CD4-positive, alpha-beta T cell (primary cell): ENCODE measurements at regions not wholly inside any gene's neighbourhood (a gene's known extent, or its start where the extent isn't known, plus 50 kb on each side); places are given as distances from the start of the nearest gene placed in this dataset.

Experiments
- ATAC-seq: fragments of 200-7000 bp; cut with Tn5 transposase; one replicate; pipeline ENCODE4 v1.10.0; 2022; ENCODE audit warnings: mild to moderate bottlenecking; ENCODE audit not compliant: poor library complexity
- CTCF ChIA-PET: fragments of 350-600 bp; sonication (Branson Sonifier 250); formaldehyde crosslinking; loops from one replicate; lab custom pipeline; 2021; ENCODE audit warnings: antibody characterized with exemption, inconsistent platforms; lab: Charles Lee
- POLR2A ChIA-PET: fragments of 350-600 bp; sonication (Branson Sonifier 250); formaldehyde crosslinking; loops from one replicate; lab custom pipeline; 2021; ENCODE audit warnings: antibody characterized with exemption, inconsistent platforms; lab: Charles Lee
- DNase-seq, 14 experiments: peaks; one replicate each; pipeline ENCODE4 v3.0.0-alpha.2; 2013 to 2020; ENCODE audit warnings: mixed read lengths in 2 of 14
- H3K27ac ChIP-seq, 2 donors: one replicate each; pipeline versions ENCODE4 v1.5.1 to v1.7.0; 2013; ENCODE audit warnings: low read length in 2 of 2, low read depth in 1 of 2, mild to moderate bottlenecking in 1 of 2
- H3K27me3 ChIP-seq, 2 experiments: 1 replicate in 1 of 2; 2 replicates in 1 of 2; pipeline versions ENCODE4 v1.6.1 to v1.7.0; 2013; ENCODE audit warnings: low read length in 2 of 2, control low read depth in 1 of 2, mild to moderate bottlenecking in 1 of 2, moderate library complexity in 1 of 2; ENCODE audit not compliant: insufficient read depth in 2 of 2, control insufficient read depth in 1 of 2
- H3K36me3 ChIP-seq: one replicate; pipeline ENCODE4 v1.6.1; 2013; ENCODE audit warnings: low read length, control low read depth; ENCODE audit not compliant: insufficient read depth
- H3K4me1 ChIP-seq: one replicate; pipeline ENCODE4 v1.6.1; 2013; ENCODE audit warnings: low read length, control low read depth; ENCODE audit not compliant: insufficient read depth
- H3K4me3 ChIP-seq: one replicate; pipeline ENCODE4 v1.5.1; 2013; ENCODE audit warnings: mild to moderate bottlenecking, low read length, moderate library complexity
- H3K9me3 ChIP-seq, 2 experiments: 1 replicate in 1 of 2; 2 replicates in 1 of 2; pipeline versions ENCODE4 v1.6.1 to v1.7.0; 2013; ENCODE audit warnings: low read length in 2 of 2, mild to moderate bottlenecking in 2 of 2, control low read depth in 1 of 2, moderate library complexity in 1 of 2; ENCODE audit not compliant: control insufficient read depth in 1 of 2, insufficient read depth in 1 of 2
- H3K27ac Mint-ChIP-seq: one replicate; pipeline ENCODE4 v1.8.0; 2020; ENCODE audit warnings: mixed read lengths
- H3K27me3 Mint-ChIP-seq: one replicate; pipeline ENCODE4 v1.8.0; 2021; ENCODE audit warnings: mixed read lengths
- H3K36me3 Mint-ChIP-seq: one replicate; pipeline ENCODE4 v1.8.0; 2021; ENCODE audit warnings: low read depth, mixed read lengths
- H3K4me1 Mint-ChIP-seq: one replicate; pipeline ENCODE4 v1.8.0; 2021; ENCODE audit warnings: low read depth, mixed read lengths
- H3K4me3 Mint-ChIP-seq: one replicate; pipeline ENCODE4 v1.8.0; 2020; ENCODE audit warnings: mild to moderate bottlenecking, mixed read lengths
- H3K9me3 Mint-ChIP-seq: one replicate; pipeline ENCODE4 v1.8.0; 2020; ENCODE audit warnings: mixed read lengths
- intact Hi-C, 2 experiments: fragments of 100-400 bp; cut with DNase I in 1 of 2; cut with micrococcal nuclease in 1 of 2; formaldehyde crosslinking; loops; one replicate each; pipeline versions ENCODE4 v1.15.1 to v1.9.0; 2023 to 2025; cut with DNase I, micrococcal nuclease
- TF ChIP-seq, protein P1 (sequence below): fragments of 200-600 bp; IDR thresholded peaks from one replicate; pipeline ENCODE4 v1.8.0; 2022; ENCODE audit warnings: antibody characterized with exemption, mild to moderate bottlenecking

DNA sequence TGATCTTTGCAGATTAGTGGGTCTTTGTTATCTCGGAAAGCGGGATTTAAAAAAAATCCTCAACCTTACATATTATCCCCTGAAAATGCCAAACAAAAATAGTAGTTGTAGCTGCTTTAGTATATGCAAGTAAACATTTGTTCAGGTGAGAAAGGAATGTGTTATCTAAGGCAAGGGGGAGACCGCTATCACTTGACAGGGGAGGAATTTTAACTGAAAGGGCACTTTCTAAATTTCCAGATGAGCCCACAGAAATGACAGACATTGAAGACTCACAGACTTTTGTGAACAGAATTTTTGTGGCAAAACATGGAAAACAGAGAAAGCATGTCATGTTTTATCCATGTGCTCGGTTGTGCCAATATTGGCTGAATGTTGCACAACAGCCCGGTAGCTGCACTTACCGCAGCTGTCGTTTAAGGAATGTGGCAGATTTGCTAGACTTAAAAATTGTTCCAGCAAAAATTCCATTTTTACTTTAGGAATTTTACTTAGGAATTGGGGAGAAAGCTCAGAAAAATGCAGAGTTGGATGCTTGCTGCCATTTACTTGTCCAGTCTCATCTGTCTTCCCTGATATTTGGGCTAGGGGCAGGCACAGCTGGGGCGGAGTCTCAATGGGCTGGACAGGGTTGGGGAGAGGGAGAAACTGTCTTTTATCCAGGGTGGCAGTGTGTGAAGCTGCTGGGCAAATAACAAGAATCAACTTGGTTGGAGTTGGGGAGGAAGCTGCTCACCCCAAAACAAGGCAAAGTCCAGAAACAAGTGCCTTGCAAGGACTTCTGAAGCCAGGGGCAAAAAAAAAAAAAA, 94.6 kb upstream of the RPS6KA3 start:
- no peak overlapping the region for H3K27ac Mint-ChIP-seq

DNA sequence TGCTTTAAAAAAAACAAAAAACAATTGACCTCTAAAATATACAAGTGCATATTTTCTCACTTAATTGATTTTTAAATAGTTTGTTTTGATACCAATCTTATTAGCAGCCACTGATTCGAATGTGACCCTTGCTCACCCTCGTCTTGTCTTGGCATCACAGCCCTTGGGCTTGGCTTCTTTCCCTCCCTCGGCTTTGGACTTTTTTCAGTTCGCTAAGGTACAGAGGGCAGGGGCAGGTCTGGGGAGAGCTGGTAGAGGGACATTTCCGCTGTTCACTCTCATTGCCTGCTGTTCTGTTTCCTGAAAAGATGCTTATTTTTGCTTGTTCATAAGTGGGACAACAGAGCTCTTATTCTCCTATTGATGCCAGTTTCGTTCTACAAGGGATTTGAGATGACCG, 88.5 kb upstream of the RPS6KA3 start:
- ATAC-seq (no peak), DNase-seq (no peak)
- no peak overlapping the region for H3K27ac Mint-ChIP-seq
- H3K4me1 ChIP-seq = peaks cover 4% of the 10 kb centered on the region
- ChIA-PET POLR2A (no interaction called here), CTCF (no interaction called here)
- no peaks in the 10 kb centered on the region for H3K36me3 Mint-ChIP-seq
- H3K9me3 ChIP-seq = no peaks in the 10 kb centered on the region
- H3K4me3 ChIP-seq = no peak overlapping the region
- no peaks in the 10 kb centered on the region for H3K27me3 Mint-ChIP-seq
- H3K4me1 Mint-ChIP-seq = peaks cover 30% of the 10 kb centered on the region
- H3K9me3 Mint-ChIP-seq = no peaks in the 10 kb centered on the region
- peak overlapping the region; percentile 20 for H3K4me3 Mint-ChIP-seq
- no peak overlapping the region for H3K27ac ChIP-seq
- intact Hi-C loops = no loop called here
- H3K27me3 ChIP-seq = no peaks in the 10 kb centered on the region
- TF ChIP-seq, protein P1, sequence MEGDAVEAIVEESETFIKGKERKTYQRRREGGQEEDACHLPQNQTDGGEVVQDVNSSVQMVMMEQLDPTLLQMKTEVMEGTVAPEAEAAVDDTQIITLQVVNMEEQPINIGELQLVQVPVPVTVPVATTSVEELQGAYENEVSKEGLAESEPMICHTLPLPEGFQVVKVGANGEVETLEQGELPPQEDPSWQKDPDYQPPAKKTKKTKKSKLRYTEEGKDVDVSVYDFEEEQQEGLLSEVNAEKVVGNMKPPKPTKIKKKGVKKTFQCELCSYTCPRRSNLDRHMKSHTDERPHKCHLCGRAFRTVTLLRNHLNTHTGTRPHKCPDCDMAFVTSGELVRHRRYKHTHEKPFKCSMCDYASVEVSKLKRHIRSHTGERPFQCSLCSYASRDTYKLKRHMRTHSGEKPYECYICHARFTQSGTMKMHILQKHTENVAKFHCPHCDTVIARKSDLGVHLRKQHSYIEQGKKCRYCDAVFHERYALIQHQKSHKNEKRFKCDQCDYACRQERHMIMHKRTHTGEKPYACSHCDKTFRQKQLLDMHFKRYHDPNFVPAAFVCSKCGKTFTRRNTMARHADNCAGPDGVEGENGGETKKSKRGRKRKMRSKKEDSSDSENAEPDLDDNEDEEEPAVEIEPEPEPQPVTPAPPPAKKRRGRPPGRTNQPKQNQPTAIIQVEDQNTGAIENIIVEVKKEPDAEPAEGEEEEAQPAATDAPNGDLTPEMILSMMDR = no peak
- no peaks in the 10 kb centered on the region for H3K36me3 ChIP-seq

More for the DNA sequence above, 94.6 kb upstream of the RPS6KA3 start:
- intact Hi-C loops = no loop called here
- Mint-ChIP-seq H3K4me3 (no peak overlapping the region), H3K9me3 (no peaks in the 10 kb centered on the region), H3K36me3 (no peaks in the 10 kb centered on the region), H3K27me3 (no peaks in the 10 kb centered on the region), H3K4me1 (no peaks in the 10 kb centered on the region)
- TF ChIP-seq, protein P1 = no peak
- H3K4me1 ChIP-seq = no peaks in the 10 kb centered on the region
- no peaks in the 10 kb centered on the region for H3K9me3 ChIP-seq
- no peaks in the 10 kb centered on the region for H3K36me3 ChIP-seq
- ATAC-seq (no peak), DNase-seq (no peak)
- ChIA-PET POLR2A (no interaction called here), CTCF (interaction anchor here (0.6 kb wide), 1 partner anchor 17 kb away, joined by 3 read pairs; no protein-coding TSS in a partner anchor)
- H3K4me3 ChIP-seq = no peak overlapping the region
- H3K27ac ChIP-seq = no peak overlapping the region
- no peaks in the 10 kb centered on the region for H3K27me3 ChIP-seq

DNA sequence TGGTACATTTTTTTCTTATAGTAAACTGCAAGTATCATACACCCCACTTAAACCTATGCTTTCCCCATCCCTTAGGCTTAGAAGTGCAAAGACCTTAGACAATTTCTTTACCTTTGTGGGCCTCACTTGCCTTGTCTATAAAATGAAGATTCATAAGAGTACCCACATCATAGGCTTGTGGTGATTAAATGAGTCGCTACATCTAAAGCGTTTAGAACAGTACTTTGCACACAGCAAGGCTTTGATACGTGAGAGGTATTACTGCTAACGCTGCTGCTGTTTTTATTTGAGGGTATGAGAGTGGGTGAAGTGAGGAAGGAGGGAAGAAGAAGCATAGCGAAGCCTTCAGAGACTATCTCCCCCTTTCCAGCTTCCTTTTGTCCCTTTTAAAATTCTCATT, 87.8 kb upstream of the RPS6KA3 start:
- ChIA-PET POLR2A (no interaction called here), CTCF (no interaction called here)
- Mint-ChIP-seq H3K27ac (peak overlapping the region; percentile 34), H3K27me3 (no peaks in the 10 kb centered on the region), H3K4me1 (peaks cover 30% of the 10 kb centered on the region), H3K4me3 (no peak overlapping the region), H3K36me3 (no peaks in the 10 kb centered on the region), H3K9me3 (no peaks in the 10 kb centered on the region)
- TF ChIP-seq, protein P1 = no peak
- intact Hi-C loops = no loop called here
- Histone ChIP-seq H3K27me3 (no peaks in the 10 kb centered on the region), H3K9me3 (no peaks in the 10 kb centered on the region), H3K4me1 (peaks cover 4% of the 10 kb centered on the region), H3K27ac (no peak overlapping the region), H3K4me3 (no peak overlapping the region), H3K36me3 (no peaks in the 10 kb centered on the region)
- peak in 3 of 14 experiments; percentile 35 to 52 (median 48) for DNase-seq
- peak; percentile 93 for ATAC-seq
